Gastroesophageal sphincter (tissue), 3 donors: ENCODE measurements at regions not wholly inside any gene's neighbourhood (a gene's known extent, or its start where the extent isn't known, plus 50 kb on each side); places are given as distances from the start of the nearest gene placed in this dataset.

ENCODE experiments used
- CTCF ChIP-seq, 4 experiments: fragments of 200-600 bp in 2 of 4; fragments of 450-650 bp in 2 of 4; sonication (generic) in 1 of 4; IDR thresholded peaks; one replicate each; pipeline ENCODE4 v1.5.1; 2017 to 2019; ENCODE audit warnings: antibody characterized with exemption in 4 of 4, mild to moderate bottlenecking in 2 of 4, moderate library complexity in 2 of 4
- EP300 ChIP-seq: sonication (generic); formaldehyde crosslinking; IDR thresholded peaks from one replicate; pipeline ENCODE4 v1.6.1; 2017; ENCODE audit warnings: antibody characterized with exemption, mild to moderate bottlenecking

- TF ChIP-seq CTCF (IDR thresholded peaks at IDR 0.05), result no peak
- no peak for TF ChIP-seq EP300
Measured at GRCh38 chr18:22064581-22064980, 104.8 kb upstream of the GATA6 start.
